ENCODE measurements at regions not wholly inside any gene's neighbourhood (a gene's known extent, or its start where the extent isn't known, plus 50 kb on each side); places are given as distances from the start of the nearest gene placed in this dataset.

DNA sequence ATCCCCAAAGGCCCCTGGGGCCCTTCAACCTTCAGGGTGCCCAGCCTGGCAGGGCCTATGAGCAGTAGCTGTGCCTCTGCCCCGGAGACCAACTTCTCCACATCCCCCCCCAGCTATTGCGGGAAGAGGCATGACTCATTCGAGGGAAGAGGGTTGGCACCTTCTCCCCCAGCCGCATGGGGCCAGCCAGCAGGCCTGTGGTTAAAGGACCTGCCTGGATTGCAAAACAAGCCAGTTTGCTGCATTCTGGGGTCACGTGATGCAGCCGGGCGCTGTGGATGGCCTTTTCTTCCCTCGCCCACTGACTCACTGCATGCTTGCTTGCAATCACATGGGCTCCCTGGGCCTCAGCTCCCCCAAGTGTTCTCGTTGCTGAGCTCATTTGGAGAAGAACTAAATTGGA lies 182.5 kb downstream of the MAFB start:
- TF ChIP-seq, protein P1, sequence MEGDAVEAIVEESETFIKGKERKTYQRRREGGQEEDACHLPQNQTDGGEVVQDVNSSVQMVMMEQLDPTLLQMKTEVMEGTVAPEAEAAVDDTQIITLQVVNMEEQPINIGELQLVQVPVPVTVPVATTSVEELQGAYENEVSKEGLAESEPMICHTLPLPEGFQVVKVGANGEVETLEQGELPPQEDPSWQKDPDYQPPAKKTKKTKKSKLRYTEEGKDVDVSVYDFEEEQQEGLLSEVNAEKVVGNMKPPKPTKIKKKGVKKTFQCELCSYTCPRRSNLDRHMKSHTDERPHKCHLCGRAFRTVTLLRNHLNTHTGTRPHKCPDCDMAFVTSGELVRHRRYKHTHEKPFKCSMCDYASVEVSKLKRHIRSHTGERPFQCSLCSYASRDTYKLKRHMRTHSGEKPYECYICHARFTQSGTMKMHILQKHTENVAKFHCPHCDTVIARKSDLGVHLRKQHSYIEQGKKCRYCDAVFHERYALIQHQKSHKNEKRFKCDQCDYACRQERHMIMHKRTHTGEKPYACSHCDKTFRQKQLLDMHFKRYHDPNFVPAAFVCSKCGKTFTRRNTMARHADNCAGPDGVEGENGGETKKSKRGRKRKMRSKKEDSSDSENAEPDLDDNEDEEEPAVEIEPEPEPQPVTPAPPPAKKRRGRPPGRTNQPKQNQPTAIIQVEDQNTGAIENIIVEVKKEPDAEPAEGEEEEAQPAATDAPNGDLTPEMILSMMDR (IDR thresholded peaks at IDR 0.05; ENCODE audit: low read depth, low read length, poor library complexity, severe bottlenecking): no peak
- TF ChIP-seq EZH2phosphoT487 (IDR thresholded peaks at IDR 0.05; ENCODE audit: borderline replicate concordance, low read length): no peak

All from DOHH2 (cell line).